Immature natural killer cell (primary cell): ENCODE measurements at regions not wholly inside any gene's neighbourhood (a gene's known extent, or its start where the extent isn't known, plus 50 kb on each side); places are given as distances from the start of the nearest gene placed in this dataset.

ENCODE experiments used
- DNase-seq, 3 donors: peaks; one replicate each; pipeline ENCODE4 v3.0.0; 2022; ENCODE audit warnings: mixed read lengths in 1 of 3
- H3K27ac Mint-ChIP-seq, 6 donors: one replicate each; pipeline ENCODE4 v1.8.0; 2020; ENCODE audit warnings: mixed read lengths in 6 of 6, mild to moderate bottlenecking in 5 of 6, inconsistent platforms in 4 of 6, moderate library complexity in 3 of 6
- H3K27me3 Mint-ChIP-seq, 3 donors: one replicate each; pipeline ENCODE4 v1.8.0; 2020 to 2021; ENCODE audit warnings: low read depth in 3 of 3, mild to moderate bottlenecking in 3 of 3, mixed read lengths in 3 of 3, moderate library complexity in 3 of 3, inconsistent platforms in 1 of 3
- H3K36me3 Mint-ChIP-seq, 3 donors: one replicate each; pipeline ENCODE4 v1.8.0; 2020; ENCODE audit warnings: mixed read lengths in 3 of 3, inconsistent platforms in 2 of 3, mild to moderate bottlenecking in 2 of 3
- H3K4me1 Mint-ChIP-seq, 2 donors: one replicate each; pipeline ENCODE4 v1.8.0; 2020; ENCODE audit warnings: inconsistent platforms in 2 of 2, mild to moderate bottlenecking in 2 of 2, mixed read lengths in 2 of 2, moderate library complexity in 1 of 2
- H3K4me3 Mint-ChIP-seq, 5 donors: one replicate each; pipeline ENCODE4 v1.8.0; 2020; ENCODE audit warnings: mild to moderate bottlenecking in 5 of 5, mixed read lengths in 5 of 5, inconsistent platforms in 3 of 5, moderate library complexity in 3 of 5
- H3K9me3 Mint-ChIP-seq, 6 donors: one replicate each; pipeline ENCODE4 v1.8.0; 2020; ENCODE audit warnings: mild to moderate bottlenecking in 6 of 6, mixed read lengths in 6 of 6, inconsistent platforms in 4 of 6, moderate library complexity in 3 of 6

GRCh38 chr10:111348076-111348475, 271.2 kb downstream of the ADRA2A start:
- Mint-ChIP-seq H3K9me3 (peaks cover 0 to 6% (median 3%) of the 10 kb centered on the region in 6 donors), H3K27ac (no peak overlapping the region), H3K4me1 (no peaks in the 10 kb centered on the region), H3K27me3 (peaks cover 0 to 7% (median 2%) of the 10 kb centered on the region in 3 donors), H3K4me3 (no peak overlapping the region), H3K36me3 (no peaks in the 10 kb centered on the region)
- no peak for DNase-seq

- no peak overlapping the region for H3K27ac Mint-ChIP-seq
- DNase-seq: no peak
- H3K4me1 Mint-ChIP-seq: no peaks in the 10 kb centered on the region
- peaks cover 4 to 12% (median 11%) of the 10 kb centered on the region in 3 donors for H3K27me3 Mint-ChIP-seq
- H3K4me3 Mint-ChIP-seq: no peak overlapping the region
- H3K9me3 Mint-ChIP-seq: no peaks in the 10 kb centered on the region
- no peaks in the 10 kb centered on the region for H3K36me3 Mint-ChIP-seq
Observed at GRCh38 chr10:111354859-111355258, 278.0 kb downstream of the ADRA2A start.

- Mint-ChIP-seq H3K27me3 (peaks cover 0 to 12% (median 11%) of the 10 kb centered on the region in 3 donors), H3K4me3 (no peak overlapping the region)
Observed at GRCh38 chr10:111356571-111356970, 279.7 kb downstream of the ADRA2A start.

GRCh38 chr10:111357859-111358258, 281.0 kb downstream of the ADRA2A start:
- H3K36me3 Mint-ChIP-seq: no peaks in the 10 kb centered on the region
- H3K4me1 Mint-ChIP-seq: no peaks in the 10 kb centered on the region
- H3K9me3 Mint-ChIP-seq: no peaks in the 10 kb centered on the region
- peaks cover 0 to 12% (median 9%) of the 10 kb centered on the region in 3 donors for H3K27me3 Mint-ChIP-seq
- no peak overlapping the region for H3K27ac Mint-ChIP-seq
- no peak overlapping the region for H3K4me3 Mint-ChIP-seq
- no peak for DNase-seq

More at GRCh38 chr10:111356571-111356970, 279.7 kb downstream of the ADRA2A start:
- H3K9me3 Mint-ChIP-seq: no peaks in the 10 kb centered on the region
- H3K36me3 Mint-ChIP-seq: no peaks in the 10 kb centered on the region
- no peaks in the 10 kb centered on the region for H3K4me1 Mint-ChIP-seq
- no peak for DNase-seq
- no peak overlapping the region for H3K27ac Mint-ChIP-seq

GRCh38 chr10:111360260-111360925, 283.6 kb downstream of the ADRA2A start:
- Mint-ChIP-seq H3K4me1 (no peaks in the 10 kb centered on the region), H3K36me3 (no peaks in the 10 kb centered on the region), H3K9me3 (no peaks in the 10 kb centered on the region), H3K4me3 (no peak overlapping the region), H3K27ac (no peak overlapping the region), H3K27me3 (peaks cover 0 to 11% (median 7%) of the 10 kb centered on the region in 3 donors)
- DNase-seq: no peak

GRCh38 chr10:111367531-111367930, 290.7 kb downstream of the ADRA2A start:
- H3K27me3 Mint-ChIP-seq: peaks cover 3 to 9% (median 5%) of the 10 kb centered on the region in 3 donors
- no peak overlapping the region for H3K27ac Mint-ChIP-seq
- no peak for DNase-seq
- H3K4me1 Mint-ChIP-seq: no peaks in the 10 kb centered on the region
- H3K9me3 Mint-ChIP-seq: peaks cover 0 to 1% (median 0%) of the 10 kb centered on the region in 6 donors
- H3K36me3 Mint-ChIP-seq: no peaks in the 10 kb centered on the region
- no peak overlapping the region for H3K4me3 Mint-ChIP-seq

- H3K4me1 Mint-ChIP-seq: no peaks in the 10 kb centered on the region
- no peak overlapping the region for H3K4me3 Mint-ChIP-seq
- H3K27me3 Mint-ChIP-seq: peaks cover 2 to 6% (median 3%) of the 10 kb centered on the region in 3 donors
- H3K27ac Mint-ChIP-seq: no peak overlapping the region
- no peak for DNase-seq
- no peaks in the 10 kb centered on the region for H3K36me3 Mint-ChIP-seq
- H3K9me3 Mint-ChIP-seq: peaks cover 0 to 1% (median 0%) of the 10 kb centered on the region in 6 donors
Observed at GRCh38 chr10:111370101-111370500, 293.3 kb downstream of the ADRA2A start.

GRCh38 chr10:111373696-111374095, 296.9 kb downstream of the ADRA2A start:
- Mint-ChIP-seq H3K4me3 (no peak overlapping the region), H3K4me1 (no peaks in the 10 kb centered on the region), H3K9me3 (peaks cover 0 to 2% (median 0%) of the 10 kb centered on the region in 6 donors), H3K27ac (no peak overlapping the region), H3K36me3 (no peaks in the 10 kb centered on the region), H3K27me3 (peaks cover 0 to 14% (median 3%) of the 10 kb centered on the region in 3 donors)
- no peak for DNase-seq

GRCh38 chr10:111379534-111380187, 302.8 kb downstream of the ADRA2A start:
- Mint-ChIP-seq H3K27ac (no peak overlapping the region), H3K27me3 (peaks cover 0 to 10% (median 2%) of the 10 kb centered on the region in 3 donors), H3K36me3 (no peaks in the 10 kb centered on the region), H3K4me3 (no peak overlapping the region), H3K9me3 (peaks cover 0 to 2% (median 0%) of the 10 kb centered on the region in 6 donors), H3K4me1 (no peaks in the 10 kb centered on the region)
- DNase-seq: no peak

- Mint-ChIP-seq H3K27me3 (peaks cover 2 to 4% (median 3%) of the 10 kb centered on the region in 3 donors), H3K4me1 (no peaks in the 10 kb centered on the region), H3K9me3 (peaks cover 0 to 3% (median 0%) of the 10 kb centered on the region in 6 donors), H3K36me3 (no peaks in the 10 kb centered on the region), H3K4me3 (no peak overlapping the region), H3K27ac (no peak overlapping the region)
- no peak for DNase-seq
Observed at GRCh38 chr10:111384556-111384955, 307.7 kb downstream of the ADRA2A start.

- no peaks in the 10 kb centered on the region for H3K4me1 Mint-ChIP-seq
- no peak for DNase-seq
- peaks cover 0 to 7% (median 0%) of the 10 kb centered on the region in 6 donors for H3K9me3 Mint-ChIP-seq
- peaks cover 0 to 4% (median 3%) of the 10 kb centered on the region in 3 donors for H3K27me3 Mint-ChIP-seq
- H3K27ac Mint-ChIP-seq: no peak overlapping the region
- H3K36me3 Mint-ChIP-seq: no peaks in the 10 kb centered on the region
- no peak overlapping the region for H3K4me3 Mint-ChIP-seq
Observed at GRCh38 chr10:111390813-111391563, 314.2 kb downstream of the ADRA2A start.

GRCh38 chr10:111392159-111392558, 315.3 kb downstream of the ADRA2A start:
- Mint-ChIP-seq H3K4me1 (no peaks in the 10 kb centered on the region), H3K27me3 (peaks cover 0 to 3% (median 2%) of the 10 kb centered on the region in 3 donors), H3K9me3 (peaks cover 0 to 4% (median 0%) of the 10 kb centered on the region in 6 donors), H3K27ac (no peak overlapping the region), H3K4me3 (no peak overlapping the region), H3K36me3 (no peaks in the 10 kb centered on the region)
- DNase-seq: no peak

- DNase-seq: no peak
- H3K36me3 Mint-ChIP-seq: no peaks in the 10 kb centered on the region
- no peaks in the 10 kb centered on the region for H3K4me1 Mint-ChIP-seq
- peaks cover 0 to 3% (median 2%) of the 10 kb centered on the region in 3 donors for H3K27me3 Mint-ChIP-seq
- peaks cover 0 to 4% (median 1%) of the 10 kb centered on the region in 6 donors for H3K9me3 Mint-ChIP-seq
- no peak overlapping the region for H3K27ac Mint-ChIP-seq
- H3K4me3 Mint-ChIP-seq: no peak overlapping the region
Observed at GRCh38 chr10:111392910-111393309, 316.1 kb downstream of the ADRA2A start.

GRCh38 chr10:111410740-111411139, 333.9 kb downstream of the ADRA2A start:
- Mint-ChIP-seq H3K4me3 (no peak overlapping the region), H3K27ac (no peak overlapping the region), H3K27me3 (peaks cover 3 to 11% (median 5%) of the 10 kb centered on the region in 3 donors), H3K9me3 (peaks cover 0 to 8% (median 0%) of the 10 kb centered on the region in 6 donors), H3K4me1 (no peaks in the 10 kb centered on the region), H3K36me3 (no peaks in the 10 kb centered on the region)
- no peak for DNase-seq
